ENCODE measurements at regions not wholly inside any gene's neighbourhood (a gene's known extent, or its start where the extent isn't known, plus 50 kb on each side); places are given as distances from the start of the nearest gene placed in this dataset.

DNA sequence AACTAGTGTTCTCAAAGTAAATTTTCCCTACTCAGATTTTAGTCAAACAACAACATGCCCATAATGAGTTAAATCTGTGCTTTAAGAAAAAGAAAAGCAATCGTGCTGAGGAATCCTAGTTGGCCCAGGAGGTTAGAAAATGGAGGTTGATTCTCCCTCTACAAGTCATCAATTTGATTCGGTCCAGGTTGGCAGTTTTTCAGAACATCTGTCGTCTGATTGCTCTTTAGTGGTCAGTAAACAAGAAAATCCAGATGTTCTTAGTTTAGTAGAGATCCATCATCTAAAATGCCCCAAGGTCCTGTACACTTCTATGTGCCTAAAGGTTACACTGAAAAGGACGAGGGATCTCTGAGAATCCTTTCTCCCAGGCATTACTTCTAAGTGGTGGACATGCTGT, 659.2 kb downstream of the MTRR start:
- no peak overlapping the region for H3K27ac ChIP-seq (ENCODE audit: low read depth, low read length)
- H3K4me2 ChIP-seq (ENCODE audit: low read depth, low read length, poor library complexity, severe bottlenecking): no peak overlapping the region

GRCh38 chr5:8538821-8539220, 669.9 kb downstream of the MTRR start:
- no peak overlapping the region for H3K4me3 ChIP-seq (ENCODE audit: insufficient read depth, low read length, poor library complexity, severe bottlenecking)
- H3K9me2 ChIP-seq (replicated peaks; ENCODE audit: insufficient read depth, low read length): no peaks in the 10 kb centered on the region
- no peaks in the 10 kb centered on the region for H3F3A ChIP-seq (ENCODE audit: insufficient read depth)
- H3K27ac ChIP-seq (ENCODE audit: low read depth, low read length): no peak overlapping the region
- H3K36me3 ChIP-seq (ENCODE audit: low read length): no peaks in the 10 kb centered on the region
- H3K4me2 ChIP-seq (ENCODE audit: low read depth, low read length, poor library complexity, severe bottlenecking): no peak overlapping the region
- no peaks in the 10 kb centered on the region for H3K9me3 ChIP-seq (ENCODE audit: insufficient read depth, low read length)
- no peaks in the 10 kb centered on the region for H4K20me1 ChIP-seq (ENCODE audit: low read depth, low read length)
- no peaks in the 10 kb centered on the region for H3K79me2 ChIP-seq (ENCODE audit: insufficient read depth, low read length)
- no peak overlapping the region for H2AFZ ChIP-seq (ENCODE audit: low read depth, low read length, severe bottlenecking)
- no peak overlapping the region for H3K9ac ChIP-seq (ENCODE audit: low read length)
- TF ChIP-seq EZH2phosphoT487 (conservative IDR thresholded peaks at IDR 0.05; ENCODE audit: low read length) (no peak), CTCF (IDR thresholded peaks at IDR 0.05; ENCODE audit: insufficient read depth, low read length, poor library complexity, severe bottlenecking) (no peak)
- no peaks in the 10 kb centered on the region for H3K27me3 ChIP-seq (ENCODE audit: low read length)

More for the DNA sequence above, 659.2 kb downstream of the MTRR start:
- no peak overlapping the region for H2AFZ ChIP-seq (ENCODE audit: low read depth, low read length, severe bottlenecking)
- no peaks in the 10 kb centered on the region for H3K9me2 ChIP-seq (replicated peaks; ENCODE audit: insufficient read depth, low read length)
- no peaks in the 10 kb centered on the region for H3K36me3 ChIP-seq (ENCODE audit: low read length)
- no peaks in the 10 kb centered on the region for H4K20me1 ChIP-seq (ENCODE audit: low read depth, low read length)
- no peaks in the 10 kb centered on the region for H3F3A ChIP-seq (ENCODE audit: insufficient read depth)
- H3K27me3 ChIP-seq (ENCODE audit: low read length): no peaks in the 10 kb centered on the region
- no peaks in the 10 kb centered on the region for H3K9me3 ChIP-seq (ENCODE audit: insufficient read depth, low read length)
- no peak overlapping the region for H3K9ac ChIP-seq (ENCODE audit: low read length)
- H3K4me3 ChIP-seq (ENCODE audit: insufficient read depth, low read length, poor library complexity, severe bottlenecking): no peak overlapping the region
- H3K79me2 ChIP-seq (ENCODE audit: insufficient read depth, low read length): no peaks in the 10 kb centered on the region
- no peak for TF ChIP-seq EZH2phosphoT487 (conservative IDR thresholded peaks at IDR 0.05; ENCODE audit: low read length)
- TF ChIP-seq CTCF (IDR thresholded peaks at IDR 0.05; ENCODE audit: insufficient read depth, low read length, poor library complexity, severe bottlenecking): no peak

DNA sequence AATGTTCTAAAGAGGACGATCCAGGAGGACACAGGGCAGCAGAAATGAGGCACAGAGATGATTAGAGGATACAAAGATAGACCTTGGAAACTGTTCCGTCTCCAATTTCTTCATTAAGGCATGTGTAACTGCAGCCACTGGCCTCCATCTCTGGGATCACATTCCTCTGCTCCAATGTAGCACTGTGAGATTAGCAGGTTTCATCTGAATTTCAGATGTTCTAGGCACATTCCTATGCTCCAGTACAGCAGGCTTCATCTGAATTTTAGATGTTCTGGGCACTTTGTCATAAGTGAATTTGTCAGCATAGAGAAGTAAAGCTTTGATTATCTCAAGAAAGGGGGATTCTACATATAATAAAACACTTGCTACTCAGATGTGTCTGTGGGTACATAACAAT, 671.4 kb downstream of the MTRR start:
- H3K27ac ChIP-seq (ENCODE audit: low read depth, low read length): no peak overlapping the region
- H3K27me3 ChIP-seq (ENCODE audit: low read length): no peaks in the 10 kb centered on the region
- no peak overlapping the region for H2AFZ ChIP-seq (ENCODE audit: low read depth, low read length, severe bottlenecking)
- H3F3A ChIP-seq (ENCODE audit: insufficient read depth): no peaks in the 10 kb centered on the region
- H4K20me1 ChIP-seq (ENCODE audit: low read depth, low read length): no peaks in the 10 kb centered on the region
- no peak overlapping the region for H3K4me2 ChIP-seq (ENCODE audit: low read depth, low read length, poor library complexity, severe bottlenecking)
- H3K9me3 ChIP-seq (ENCODE audit: insufficient read depth, low read length): no peaks in the 10 kb centered on the region
- no peaks in the 10 kb centered on the region for H3K79me2 ChIP-seq (ENCODE audit: insufficient read depth, low read length)
- H3K9ac ChIP-seq (ENCODE audit: low read length): no peak overlapping the region
- TF ChIP-seq EZH2phosphoT487 (conservative IDR thresholded peaks at IDR 0.05; ENCODE audit: low read length) (no peak), CTCF (IDR thresholded peaks at IDR 0.05; ENCODE audit: insufficient read depth, low read length, poor library complexity, severe bottlenecking) (no peak)
- H3K4me3 ChIP-seq (ENCODE audit: insufficient read depth, low read length, poor library complexity, severe bottlenecking): no peak overlapping the region
- H3K36me3 ChIP-seq (ENCODE audit: low read length): no peaks in the 10 kb centered on the region
- no peaks in the 10 kb centered on the region for H3K9me2 ChIP-seq (replicated peaks; ENCODE audit: insufficient read depth, low read length)
